Nephron progenitor cell (in vitro differentiated cells): ENCODE measurements at regions not wholly inside any gene's neighbourhood (a gene's known extent, or its start where the extent isn't known, plus 50 kb on each side); places are given as distances from the start of the nearest gene placed in this dataset.

Experiments used
- DNase-seq: peaks from one replicate; pipeline ENCODE4 v3.0.0; 2021
- H3K27ac Mint-ChIP-seq: 2 replicates; pipeline ENCODE4 v1.8.0; 2021; ENCODE audit warnings: mild to moderate bottlenecking, moderate library complexity, mixed read lengths
- H3K27me3 Mint-ChIP-seq: 2 replicates; pipeline ENCODE4 v1.8.0; 2021; ENCODE audit warnings: mild to moderate bottlenecking, low read depth, mixed read lengths; ENCODE audit not compliant: poor library complexity
- H3K36me3 Mint-ChIP-seq: 2 replicates; pipeline ENCODE4 v1.8.0; 2021; ENCODE audit warnings: low read depth, mixed read lengths
- H3K4me1 Mint-ChIP-seq: 2 replicates; pipeline ENCODE4 v1.8.0; 2021; ENCODE audit warnings: mixed read lengths
- H3K4me3 Mint-ChIP-seq: 2 replicates; pipeline ENCODE4 v1.8.0; 2021; ENCODE audit warnings: mild to moderate bottlenecking, moderate library complexity, mixed read lengths
- H3K9me3 Mint-ChIP-seq: 2 replicates; pipeline ENCODE4 v1.8.0; 2021; ENCODE audit warnings: mild to moderate bottlenecking, moderate library complexity, mixed read lengths
- TF ChIP-seq, protein P1 (sequence below): fragments of 200-600 bp; sonication (generic); IDR thresholded peaks from 2 replicates; pipeline ENCODE4 v1.5.0; 2021; ENCODE audit warnings: antibody characterized with exemption

DNA sequence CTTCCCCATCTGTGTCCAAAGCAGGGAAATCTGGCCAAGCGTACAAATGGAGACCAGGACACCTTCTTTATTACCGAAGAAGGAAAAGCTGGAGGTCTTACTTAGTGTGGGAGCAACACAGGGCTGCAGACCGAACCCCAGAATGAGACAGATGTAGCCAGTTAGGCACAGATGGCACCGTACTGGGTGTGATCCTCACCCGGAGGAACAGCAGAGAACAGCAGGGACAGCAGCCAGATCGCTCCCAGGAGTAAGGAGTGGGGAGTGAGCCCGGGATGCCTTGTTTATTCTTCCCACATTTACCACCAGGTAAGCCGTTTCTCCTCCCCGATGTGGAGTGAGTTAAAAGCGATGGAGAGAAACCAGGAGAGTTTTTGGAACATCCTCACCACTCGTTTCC lies 150.7 kb upstream of the SPRED2 start:
- DNase-seq, result no peak

DNA sequence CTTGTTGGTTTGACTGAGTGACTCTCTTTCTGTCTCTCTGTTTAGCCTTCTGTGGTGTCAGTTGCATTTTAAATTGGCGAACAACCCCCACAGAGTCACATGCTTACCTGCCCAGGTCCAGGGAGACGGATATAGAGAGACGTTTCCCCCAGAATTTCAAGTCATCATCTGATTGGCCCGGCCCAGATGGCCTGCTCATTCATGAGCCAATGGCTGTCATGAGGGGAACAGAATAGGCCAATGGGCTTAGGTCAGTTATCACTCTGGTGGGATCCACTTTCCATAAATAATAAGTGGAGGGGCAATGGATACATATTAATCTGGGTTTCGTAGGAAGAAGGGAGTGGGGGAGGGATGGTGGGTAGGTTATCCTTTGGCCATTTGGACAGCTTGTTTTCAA lies 150.0 kb upstream of the SPRED2 start:
- H3K27me3 Mint-ChIP-seq, result peaks cover 4% of the 10 kb centered on the region
- no peak overlapping the region for H3K27ac Mint-ChIP-seq
- TF ChIP-seq, protein P1, sequence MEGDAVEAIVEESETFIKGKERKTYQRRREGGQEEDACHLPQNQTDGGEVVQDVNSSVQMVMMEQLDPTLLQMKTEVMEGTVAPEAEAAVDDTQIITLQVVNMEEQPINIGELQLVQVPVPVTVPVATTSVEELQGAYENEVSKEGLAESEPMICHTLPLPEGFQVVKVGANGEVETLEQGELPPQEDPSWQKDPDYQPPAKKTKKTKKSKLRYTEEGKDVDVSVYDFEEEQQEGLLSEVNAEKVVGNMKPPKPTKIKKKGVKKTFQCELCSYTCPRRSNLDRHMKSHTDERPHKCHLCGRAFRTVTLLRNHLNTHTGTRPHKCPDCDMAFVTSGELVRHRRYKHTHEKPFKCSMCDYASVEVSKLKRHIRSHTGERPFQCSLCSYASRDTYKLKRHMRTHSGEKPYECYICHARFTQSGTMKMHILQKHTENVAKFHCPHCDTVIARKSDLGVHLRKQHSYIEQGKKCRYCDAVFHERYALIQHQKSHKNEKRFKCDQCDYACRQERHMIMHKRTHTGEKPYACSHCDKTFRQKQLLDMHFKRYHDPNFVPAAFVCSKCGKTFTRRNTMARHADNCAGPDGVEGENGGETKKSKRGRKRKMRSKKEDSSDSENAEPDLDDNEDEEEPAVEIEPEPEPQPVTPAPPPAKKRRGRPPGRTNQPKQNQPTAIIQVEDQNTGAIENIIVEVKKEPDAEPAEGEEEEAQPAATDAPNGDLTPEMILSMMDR, result no peak
- peaks cover 5% of the 10 kb centered on the region for H3K9me3 Mint-ChIP-seq
- H3K4me3 Mint-ChIP-seq, result no peak overlapping the region
- H3K36me3 Mint-ChIP-seq, result no peaks in the 10 kb centered on the region
- no peak for DNase-seq
- H3K4me1 Mint-ChIP-seq, result peaks cover 16% of the 10 kb centered on the region

More for the DNA sequence above, 150.7 kb upstream of the SPRED2 start:
- peaks cover 16% of the 10 kb centered on the region for H3K4me1 Mint-ChIP-seq
- TF ChIP-seq, protein P1, result no peak
- H3K9me3 Mint-ChIP-seq, result peaks cover 11% of the 10 kb centered on the region
- peaks cover 4% of the 10 kb centered on the region for H3K27me3 Mint-ChIP-seq
- no peak overlapping the region for H3K4me3 Mint-ChIP-seq
- peaks cover 4% of the 10 kb centered on the region for H3K36me3 Mint-ChIP-seq
- no peak overlapping the region for H3K27ac Mint-ChIP-seq

DNA sequence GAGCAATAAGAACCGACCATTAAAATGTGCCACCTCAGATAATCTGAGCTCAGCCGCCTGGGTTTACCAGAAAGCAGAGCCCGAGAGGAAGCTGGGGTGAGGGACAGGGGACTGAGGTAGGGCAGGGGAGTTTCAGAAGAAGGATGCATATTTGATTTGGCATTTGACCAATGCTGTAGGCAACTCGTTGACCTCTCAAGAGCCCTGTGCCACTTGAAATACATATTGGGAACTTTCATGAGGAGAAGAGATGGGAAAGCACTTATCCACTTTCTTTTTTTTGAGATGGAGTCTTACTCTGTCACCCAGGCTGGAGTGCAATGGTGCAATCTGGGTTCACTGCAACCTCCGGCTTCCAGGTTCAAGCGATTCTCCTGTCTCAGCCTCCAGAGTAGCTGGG lies 148.4 kb upstream of the SPRED2 start:
- no peaks in the 10 kb centered on the region for H3K9me3 Mint-ChIP-seq
- H3K27ac Mint-ChIP-seq, result no peak overlapping the region
- H3K36me3 Mint-ChIP-seq, result no peaks in the 10 kb centered on the region
- TF ChIP-seq, protein P1, result no peak
- H3K27me3 Mint-ChIP-seq, result peaks cover 2% of the 10 kb centered on the region
- H3K4me3 Mint-ChIP-seq, result no peak overlapping the region
- no peak for DNase-seq
- peaks cover 11% of the 10 kb centered on the region for H3K4me1 Mint-ChIP-seq

DNA sequence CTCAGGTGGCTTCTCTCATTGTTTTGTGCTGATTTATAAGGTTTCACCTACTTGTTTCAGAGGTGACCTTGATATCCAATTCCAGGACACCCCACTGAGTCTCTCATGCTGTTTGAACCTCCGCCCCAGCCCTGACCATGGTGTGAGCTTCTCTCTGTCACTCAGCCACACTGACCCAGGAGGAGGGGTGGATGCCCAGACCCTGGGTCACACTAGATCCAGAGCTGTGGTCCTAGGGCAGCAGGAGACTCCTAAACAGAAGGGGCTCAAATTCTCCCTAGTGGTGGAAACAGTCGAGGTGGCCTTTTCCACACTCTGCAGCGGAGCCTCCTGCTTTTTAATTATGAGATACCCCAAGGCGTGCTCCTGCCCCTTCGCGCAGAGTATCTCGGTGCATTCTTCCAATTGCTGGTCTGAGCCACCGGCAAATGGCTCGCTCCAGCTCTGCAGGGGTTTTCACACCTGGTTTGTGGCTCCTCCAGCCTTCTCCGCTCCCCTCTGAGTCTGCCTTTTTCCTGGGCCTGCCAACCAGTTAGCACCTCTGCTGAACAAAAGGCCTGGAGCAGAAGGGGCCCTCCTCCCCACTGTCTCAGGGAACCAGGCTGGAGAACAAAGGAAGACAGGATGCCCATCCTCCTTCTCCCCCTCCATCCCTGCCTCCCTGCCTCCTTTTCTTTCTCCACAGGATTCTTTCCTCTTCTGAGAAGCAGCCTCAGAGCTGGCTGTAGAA lies 147.3 kb upstream of the SPRED2 start:
- no peak overlapping the region for H3K4me3 Mint-ChIP-seq
- H3K9me3 Mint-ChIP-seq, result no peaks in the 10 kb centered on the region
- no peak overlapping the region for H3K27ac Mint-ChIP-seq
- H3K36me3 Mint-ChIP-seq, result no peaks in the 10 kb centered on the region
- TF ChIP-seq, protein P1, result no peak
- peaks cover 3% of the 10 kb centered on the region for H3K27me3 Mint-ChIP-seq
- no peak for DNase-seq
- H3K4me1 Mint-ChIP-seq, result peaks cover 20% of the 10 kb centered on the region

DNA sequence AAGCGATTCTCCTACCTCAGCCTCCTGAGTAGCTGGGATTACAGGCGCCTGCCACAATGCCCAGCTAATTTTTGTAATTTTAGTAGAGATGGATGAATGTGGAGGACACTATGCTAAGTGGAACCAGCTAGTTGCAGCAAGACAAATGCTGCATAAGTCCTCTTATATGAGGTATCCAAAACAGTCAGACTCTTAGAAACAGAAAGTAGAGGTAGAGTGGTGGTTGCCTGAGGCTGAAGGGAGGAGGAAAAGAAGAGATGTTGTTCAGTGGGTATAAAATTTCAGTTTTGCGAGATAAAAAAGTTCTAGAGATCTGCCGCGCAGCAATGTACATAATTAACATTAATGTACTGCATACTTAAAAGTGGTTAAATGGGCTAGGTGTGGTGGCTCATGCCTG lies 145.3 kb upstream of the SPRED2 start:
- H3K27me3 Mint-ChIP-seq, result peaks cover 3% of the 10 kb centered on the region
- no peak overlapping the region for H3K4me3 Mint-ChIP-seq
- H3K36me3 Mint-ChIP-seq, result no peaks in the 10 kb centered on the region
- H3K4me1 Mint-ChIP-seq, result peaks cover 29% of the 10 kb centered on the region
- DNase-seq, result no peak
- H3K9me3 Mint-ChIP-seq, result no peaks in the 10 kb centered on the region
- H3K27ac Mint-ChIP-seq, result no peak overlapping the region
- TF ChIP-seq, protein P1, result no peak
